NCI-H1092 treated with DMSO at 0.1 percent for 48 hours (cell line): ENCODE measurements at regions not wholly inside any gene's neighbourhood (a gene's known extent, or its start where the extent isn't known, plus 50 kb on each side); places are given as distances from the start of the nearest gene placed in this dataset.
A peak's percentile ranks its signal among the peaks of the same experiment; 100 is the strongest.

ENCODE experiments used
- DNase-seq: peaks from one replicate; lab custom pipeline; 2025; lab: John Stamatoyannopoulos, UW

- no peak for DNase-seq
Observed at GRCh38 chr14:87732562-87732961, 260.4 kb downstream of the GALC start.

- no peak for DNase-seq
Observed at GRCh38 chr14:87725318-87725717, 267.7 kb downstream of the GALC start.

GRCh38 chr14:87712396-87713090 lies 280.4 kb downstream of the GALC start:
- DNase-seq, result peak; percentile 13

- DNase-seq, result no peak
Observed at GRCh38 chr14:87705439-87705896, 287.5 kb downstream of the GALC start.

GRCh38 chr14:87698481-87698880 lies 294.5 kb downstream of the GALC start:
- no peak for DNase-seq

GRCh38 chr14:87696485-87696884 lies 296.5 kb downstream of the GALC start:
- DNase-seq, result no peak

- DNase-seq, result peak; percentile 22
Observed at GRCh38 chr14:87691042-87691881, 301.7 kb downstream of the GALC start.

GRCh38 chr14:87690076-87690613 lies 302.8 kb downstream of the GALC start:
- DNase-seq, result no peak

- no peak for DNase-seq
Observed at GRCh38 chr14:87688524-87688923, 304.5 kb downstream of the GALC start.

GRCh38 chr14:87687420-87687819 lies 305.6 kb downstream of the GALC start:
- no peak for DNase-seq

GRCh38 chr14:87686746-87687145 lies 306.2 kb downstream of the GALC start:
- no peak for DNase-seq

GRCh38 chr14:87679866-87680265 lies 313.1 kb downstream of the GALC start:
- no peak for DNase-seq

- no peak for DNase-seq
Observed at GRCh38 chr14:87678624-87679023, 314.4 kb downstream of the GALC start.

- no peak for DNase-seq
Observed at GRCh38 chr14:87676814-87677437, 316.1 kb downstream of the GALC start.

GRCh38 chr14:87667659-87668058 lies 325.3 kb downstream of the GALC start:
- DNase-seq, result no peak

- no peak for DNase-seq
Observed at GRCh38 chr14:87656315-87656714, 336.7 kb downstream of the GALC start.

- no peak for DNase-seq
Observed at GRCh38 chr14:87652278-87652677, 340.7 kb downstream of the GALC start.

GRCh38 chr14:87644689-87645088 lies 348.3 kb downstream of the GALC start:
- DNase-seq, result no peak

- peak; percentile 12 for DNase-seq
Observed at GRCh38 chr14:87643005-87643404, 350.0 kb downstream of the GALC start.

GRCh38 chr14:87640553-87640952 lies 352.4 kb downstream of the GALC start:
- DNase-seq, result no peak

- DNase-seq, result no peak
Observed at GRCh38 chr14:87638196-87638595, 354.8 kb downstream of the GALC start.

GRCh38 chr14:87635442-87635841 lies 357.5 kb downstream of the GALC start:
- no peak for DNase-seq

GRCh38 chr14:87632796-87633195 lies 360.2 kb downstream of the GALC start:
- DNase-seq, result no peak
